ENCODE measurements at regions not wholly inside any gene's neighbourhood (a gene's known extent, or its start where the extent isn't known, plus 50 kb on each side); places are given as distances from the start of the nearest gene placed in this dataset.

- ATAC-seq (no peak), DNase-seq (no peak)
- no peak for TF ChIP-seq CTCF (IDR thresholded peaks at IDR 0.05)
- Mint-ChIP-seq H3K27me3 (peaks cover 5% of the 10 kb centered on the region), H3K4me3 (no peak overlapping the region), H3K36me3 (ENCODE audit: low read depth) (no peaks in the 10 kb centered on the region), H3K27ac (no peak overlapping the region), H3K9me3 (no peaks in the 10 kb centered on the region), H3K4me1 (ENCODE audit: low read depth) (no peaks in the 10 kb centered on the region)
- intact Hi-C loops (cut with micrococcal nuclease) = no loop called here
- ChIA-PET POLR2A (no interaction called here), CTCF (no interaction called here)
Observed at GRCh38 chr5:124606543-124606942, 139.9 kb downstream of the ZNF608 start.

- no peak overlapping the region for H3K27ac Mint-ChIP-seq
- intact Hi-C loops (cut with micrococcal nuclease) = no loop called here
- no peak for ATAC-seq
- POLR2A ChIA-PET = no interaction called here
- no peaks in the 10 kb centered on the region for H3K36me3 Mint-ChIP-seq (ENCODE audit: low read depth)
- H3K4me3 Mint-ChIP-seq = no peak overlapping the region
- H3K27me3 Mint-ChIP-seq = peaks cover 5% of the 10 kb centered on the region
- TF ChIP-seq CTCF (IDR thresholded peaks at IDR 0.05) = no peak
- CTCF ChIA-PET = no interaction called here
- H3K9me3 Mint-ChIP-seq = no peaks in the 10 kb centered on the region
- no peaks in the 10 kb centered on the region for H3K4me1 Mint-ChIP-seq (ENCODE audit: low read depth)
- DNase-seq = no peak
Observed at GRCh38 chr5:124606093-124606492, 140.3 kb downstream of the ZNF608 start.

GRCh38 chr5:124605541-124605940 is 140.9 kb downstream of the ZNF608 start:
- intact Hi-C loops (cut with micrococcal nuclease) = no loop called here
- ChIA-PET CTCF (no interaction called here), POLR2A (no interaction called here)
- ATAC-seq (no peak), DNase-seq (no peak)
- H3K27me3 Mint-ChIP-seq = peaks cover 5% of the 10 kb centered on the region
- no peak for TF ChIP-seq CTCF (IDR thresholded peaks at IDR 0.05)
- no peaks in the 10 kb centered on the region for H3K4me1 Mint-ChIP-seq (ENCODE audit: low read depth)
- H3K4me3 Mint-ChIP-seq = no peak overlapping the region
- H3K9me3 Mint-ChIP-seq = no peaks in the 10 kb centered on the region
- no peaks in the 10 kb centered on the region for H3K36me3 Mint-ChIP-seq (ENCODE audit: low read depth)
- no peak overlapping the region for H3K27ac Mint-ChIP-seq

GRCh38 chr5:124604419-124604818 is 142.0 kb downstream of the ZNF608 start:
- Mint-ChIP-seq H3K4me1 (ENCODE audit: low read depth) (no peaks in the 10 kb centered on the region), H3K4me3 (no peak overlapping the region), H3K36me3 (ENCODE audit: low read depth) (no peaks in the 10 kb centered on the region), H3K9me3 (no peaks in the 10 kb centered on the region), H3K27ac (no peak overlapping the region), H3K27me3 (peaks cover 3% of the 10 kb centered on the region)
- TF ChIP-seq CTCF (IDR thresholded peaks at IDR 0.05) = no peak
- ATAC-seq = no peak
- no peak for DNase-seq
- intact Hi-C loops (cut with micrococcal nuclease) = no loop called here
- ChIA-PET POLR2A (no interaction called here), CTCF (no interaction called here)

GRCh38 chr5:124602925-124603650 is 143.4 kb downstream of the ZNF608 start:
- no peak for TF ChIP-seq CTCF (IDR thresholded peaks at IDR 0.05)
- ATAC-seq = no peak
- POLR2A ChIA-PET = no interaction called here
- no peak overlapping the region for H3K27ac Mint-ChIP-seq
- no peak overlapping the region for H3K4me3 Mint-ChIP-seq
- no peaks in the 10 kb centered on the region for H3K36me3 Mint-ChIP-seq (ENCODE audit: low read depth)
- no peaks in the 10 kb centered on the region for H3K9me3 Mint-ChIP-seq
- no peak for DNase-seq
- CTCF ChIA-PET = no interaction called here
- intact Hi-C loops (cut with micrococcal nuclease) = no loop called here
- peaks cover 3% of the 10 kb centered on the region for H3K27me3 Mint-ChIP-seq
- no peaks in the 10 kb centered on the region for H3K4me1 Mint-ChIP-seq (ENCODE audit: low read depth)
